K562 (cell line): ENCODE measurements at regions not wholly inside any gene's neighbourhood (a gene's known extent, or its start where the extent isn't known, plus 50 kb on each side); places are given as distances from the start of the nearest gene placed in this dataset.

Experiments
- ATAC-seq: fragments of 200-7000 bp; cut with Tn5 transposase; 3 replicates; pipeline ENCODE4 v1.9.1; 2020; ENCODE audit warnings: moderate library complexity
- BruUV-seq: library from RNA; stranded (reverse); fragments of 400-500 nt; replicated peaks from 2 replicates; lab custom pipeline; 2021; lab: Mats Ljungman, UMichigan
- CTCF ChIA-PET: fragments of 300-600 bp; formaldehyde crosslinking; extraction: SDS; loops from one replicate; lab custom pipeline; 2021; ENCODE audit warnings: low intra/inter-chr PET ratio; lab: Yijun Ruan, JAX
- POLR2A ChIA-PET: fragments of 300-600, 350-650 bp; sonication (Branson Sonifier 250); formaldehyde crosslinking; extraction: SDS; loops from one replicate; lab custom pipeline; 2021; ENCODE audit warnings: antibody characterized with exemption, inconsistent platforms; lab: Yijun Ruan, JAX
- DNase-seq, 4 experiments: peaks; one replicate each; pipeline versions ENCODE4 v3.0.0 to v3.0.0-alpha.2; 2011 to 2018; ENCODE audit warnings: low spot score in 3 of 4, mixed read lengths in 3 of 4; ENCODE audit errors: extremely low read depth in 1 of 4
- FAIRE-seq: peaks from 2 replicates; lab custom pipeline; 2011; peaks lifted over from hg19 to GRCh38; lab: Jason Lieb, UNC
- H2AFZ ChIP-seq: 2 replicates; pipeline ENCODE4 v1.6.0; 2011; ENCODE audit warnings: low read depth, low read length, control low read depth, inconsistent platforms
- H3K27ac ChIP-seq: fragments of 200-600 bp; 3 replicates; pipeline ENCODE4 v1.8.0; 2011; ENCODE audit warnings: low read depth, mild to moderate bottlenecking, control low read depth, inconsistent platforms, low read length, moderate library complexity, mixed read lengths; ENCODE audit errors: extremely low read depth
- H3K27me3 ChIP-seq, 2 experiments: fragments of 300-600 bp in 1 of 2; 2 replicates in 1 of 2; 3 replicates in 1 of 2; pipeline versions ENCODE4 v1.6.0 to v1.8.0; 2011; ENCODE audit warnings: inconsistent platforms in 2 of 2, low read length in 2 of 2, mild to moderate bottlenecking in 1 of 2, mixed read lengths in 1 of 2, moderate library complexity in 1 of 2; ENCODE audit not compliant: control insufficient read depth in 2 of 2, insufficient read depth in 2 of 2
- H3K36me3 ChIP-seq: fragments of 300-600 bp; 3 replicates; pipeline ENCODE4 v1.8.0; 2011; ENCODE audit warnings: mild to moderate bottlenecking, low read length, inconsistent platforms; ENCODE audit not compliant: control insufficient read depth, insufficient read depth
- H3K4me1 ChIP-seq, 2 experiments: fragments of 200-600 bp in 1 of 2; replicated peaks in 1 of 2; 2 replicates in 1 of 2; 3 replicates in 1 of 2; pipeline versions ENCODE4 v1.5.1 to v1.8.0; 2011; ENCODE audit warnings: inconsistent platforms in 2 of 2, low read length in 2 of 2, mild to moderate bottlenecking in 1 of 2, mixed read lengths in 1 of 2, moderate library complexity in 1 of 2; ENCODE audit not compliant: control insufficient read depth in 2 of 2, insufficient read depth in 2 of 2
- H3K4me2 ChIP-seq: 2 replicates; pipeline ENCODE4 v1.6.1; 2011; ENCODE audit warnings: low read length, control low read depth, inconsistent platforms, mixed read lengths; ENCODE audit not compliant: insufficient read depth
- H3K4me3 ChIP-seq: fragments of 200-600 bp; sonication (generic), shearing (Covaris generic); 2 replicates; pipeline ENCODE4 v1.5.1; 2016; ENCODE audit warnings: control low read depth, inconsistent platforms
- H3K79me2 ChIP-seq: fragments of 200-600 bp; 3 replicates; pipeline ENCODE4 v1.8.0; 2011; ENCODE audit warnings: low read length, inconsistent platforms; ENCODE audit not compliant: control insufficient read depth, insufficient read depth
- H3K9ac ChIP-seq, 2 experiments: 2 replicates each; pipeline versions ENCODE4 v1.6.0 to v1.6.1; 2011; ENCODE audit warnings: low read depth in 2 of 2, low read length in 2 of 2, control low read depth in 1 of 2, inconsistent platforms in 1 of 2, mild to moderate bottlenecking in 1 of 2, mixed read lengths in 1 of 2; ENCODE audit not compliant: insufficient read depth in 1 of 2
- H3K9me1 ChIP-seq: one replicate; pipeline ENCODE4 v1.6.0; 2011; ENCODE audit warnings: inconsistent platforms, mild to moderate bottlenecking, low read length, moderate library complexity; ENCODE audit not compliant: control insufficient read depth, insufficient read depth
- H3K9me3 ChIP-seq: replicated peaks from 2 replicates; pipeline ENCODE4 v1.5.1; 2011; ENCODE audit warnings: low read depth, low read length, inconsistent platforms; ENCODE audit not compliant: control insufficient read depth, insufficient read depth
- H4K20me1 ChIP-seq: replicated peaks from 2 replicates; pipeline ENCODE4 v1.6.1; 2011; ENCODE audit warnings: low read length, inconsistent platforms, mixed read lengths; ENCODE audit not compliant: control insufficient read depth, insufficient read depth
- ATF4 ChIP-seq: fragments of 450-650 bp; formaldehyde crosslinking; IDR thresholded peaks from 2 replicates; pipeline ENCODE4 v1.4.0; 2022; ENCODE audit warnings: mild to moderate bottlenecking, moderate library complexity
- CREM ChIP-seq: IDR thresholded peaks from 2 replicates; pipeline ENCODE4 v1.6.1; 2014; ENCODE audit warnings: antibody characterized with exemption, low read depth
- ESRRA ChIP-seq: fragments of 450-650 bp; IDR thresholded peaks from 2 replicates; pipeline ENCODE4 v1.6.1; 2014; ENCODE audit warnings: low read depth, mild to moderate bottlenecking, moderate library complexity, borderline replicate concordance
- NCOR1 ChIP-seq: fragments of 450-650 bp; IDR thresholded peaks from 2 replicates; pipeline ENCODE4 v1.6.1; 2016; ENCODE audit warnings: mild to moderate bottlenecking, moderate library complexity
- POLR2B ChIP-seq: fragments of 450-650 bp; IDR thresholded peaks from 2 replicates; pipeline ENCODE4 v1.6.1; 2018; ENCODE audit warnings: low read depth; ENCODE audit not compliant: partially characterized antibody
- RBM15 ChIP-seq: fragments of 200-400 bp; formaldehyde crosslinking; IDR thresholded peaks from 2 replicates; pipeline ENCODE4 v1.6.1; 2018; ENCODE audit warnings: mild to moderate bottlenecking, low read length, moderate library complexity; ENCODE audit not compliant: insufficient read depth
- RREB1 ChIP-seq: fragments of 250-450 bp; sonication (Bioruptor Pico); IDR thresholded peaks from 2 replicates; pipeline ENCODE4 v1.4.0; 2020
- TARDBP ChIP-seq: fragments of 450-650 bp; IDR thresholded peaks from 2 replicates; pipeline ENCODE4 v1.6.1; 2016
- XRCC5 ChIP-seq: fragments of 200-400 bp; formaldehyde crosslinking; IDR thresholded peaks from 2 replicates; pipeline ENCODE4 v1.6.1; 2017; ENCODE audit warnings: low read depth, mild to moderate bottlenecking, low read length
- ZNF253 ChIP-seq: fragments of 250-450 bp; sonication (Bioruptor Pico); conservative IDR thresholded peaks from 2 replicates; pipeline ENCODE4 v1.6.1; 2021; ENCODE audit warnings: mild to moderate bottlenecking
- ZNF41 ChIP-seq: fragments of 250-450 bp; sonication (Bioruptor Pico); conservative IDR thresholded peaks from 2 replicates; pipeline ENCODE4 v1.4.0; 2020; ENCODE audit warnings: mild to moderate bottlenecking
- WGBS: fragments of 100-300 bp; shearing (Covaris generic); methylation state at CpG from one replicate; pipeline ENCODE4 v1.1.6; 2016; ENCODE audit warnings: low coverage, mixed read lengths; ENCODE audit not compliant: insufficient coverage; ENCODE audit errors: missing lambda C conversion rate; 5-methylcytosine and 5-hydroxymethylcytosine counted together
- in situ Hi-C: fragments of 300-500 bp; cut with MboI; formaldehyde crosslinking; loops from 4 replicates; pipeline ENCODE4 v1.15.0; 2018; ENCODE audit warnings: inconsistent platforms, mixed read lengths
- intact Hi-C: fragments of 100-400 bp; cut with micrococcal nuclease; formaldehyde crosslinking; loops from 2 replicates; pipeline ENCODE4 v1.14.2; 2022
- TF ChIP-seq, protein P1 (sequence below), 2 experiments: fragments of 200-800 bp in 1 of 2; sonication (Bioruptor generic) in 1 of 2; sonication (generic) in 1 of 2; formaldehyde crosslinking in 1 of 2; IDR thresholded peaks in 1 of 2; conservative IDR thresholded peaks in 1 of 2; 2 replicates each; pipeline versions ENCODE4 v1.5.0 to v1.6.1; 2016 to 2020; ENCODE audit warnings: missing compliant biosample characterization in 1 of 2, missing genetic modification characterization in 1 of 2, missing genetic modification reagents in 1 of 2
- TF ChIP-seq, protein P2 (sequence below), 2 experiments: IDR thresholded peaks; 2 replicates each; pipeline ENCODE4 v1.6.1; 2012; ENCODE audit warnings: improper control_type of control experiment in 2 of 2, low read depth in 2 of 2, low read length in 2 of 2, borderline replicate concordance in 1 of 2

DNA sequence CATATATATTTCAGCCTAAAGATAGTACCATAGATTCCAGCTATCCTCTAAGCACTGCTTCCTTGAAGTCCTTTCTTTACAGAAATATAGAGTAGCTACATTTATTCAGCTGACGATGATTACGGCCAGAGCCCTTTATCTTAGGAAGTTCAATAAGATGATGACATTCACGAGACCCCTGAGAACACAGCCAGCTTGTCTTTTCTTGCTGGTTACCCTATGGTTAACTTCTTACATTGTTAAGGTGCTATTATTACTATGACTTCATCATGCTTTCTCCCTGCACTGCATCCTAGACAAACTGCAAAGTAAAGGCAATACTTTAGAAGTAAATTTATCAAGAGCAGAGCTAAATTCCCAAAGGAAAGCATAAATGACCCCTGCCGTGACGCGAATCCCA, 214.4 kb upstream of the LRFN5 start:
- H4K20me1 ChIP-seq: no peaks in the 10 kb centered on the region
- H3K4me3 ChIP-seq: no peak overlapping the region
- ATAC-seq (no peak), DNase-seq (no peak), FAIRE-seq (no peak)
- H3K9me1 ChIP-seq: no peaks in the 10 kb centered on the region
- H3K79me2 ChIP-seq: no peaks in the 10 kb centered on the region
- CTCF ChIA-PET: no interaction called here
- no peaks in the 10 kb centered on the region for H3K9me3 ChIP-seq
- 0% methylated on average over 6 of the region's 6 CpGs for WGBS
- H3K9ac ChIP-seq: no peak overlapping the region
- POLR2A ChIA-PET: no interaction called here
- in situ Hi-C loops (no loop called here), intact Hi-C loops (no loop called here)
- H3K27me3 ChIP-seq: no peaks in the 10 kb centered on the region
- no TSS peak for BruUV-seq
- H3K4me1 ChIP-seq: no peaks in the 10 kb centered on the region
- no peak overlapping the region for H3K4me2 ChIP-seq
- H2AFZ ChIP-seq: no peak overlapping the region
- no peaks in the 10 kb centered on the region for H3K36me3 ChIP-seq
- no peak overlapping the region for H3K27ac ChIP-seq
- TF ChIP-seq XRCC5 (no peak), ZNF41 (CRISPR knock-in tag) (no peak), POLR2B (no peak), TARDBP (no peak), ESRRA (no peak), NCOR1 (no peak), RBM15 (no peak), ZNF253 (CRISPR knock-in tag) (no peak), ATF4 (no peak), CREM (no peak), RREB1 (CRISPR knock-in tag) (no peak)
- TF ChIP-seq, protein P1, sequence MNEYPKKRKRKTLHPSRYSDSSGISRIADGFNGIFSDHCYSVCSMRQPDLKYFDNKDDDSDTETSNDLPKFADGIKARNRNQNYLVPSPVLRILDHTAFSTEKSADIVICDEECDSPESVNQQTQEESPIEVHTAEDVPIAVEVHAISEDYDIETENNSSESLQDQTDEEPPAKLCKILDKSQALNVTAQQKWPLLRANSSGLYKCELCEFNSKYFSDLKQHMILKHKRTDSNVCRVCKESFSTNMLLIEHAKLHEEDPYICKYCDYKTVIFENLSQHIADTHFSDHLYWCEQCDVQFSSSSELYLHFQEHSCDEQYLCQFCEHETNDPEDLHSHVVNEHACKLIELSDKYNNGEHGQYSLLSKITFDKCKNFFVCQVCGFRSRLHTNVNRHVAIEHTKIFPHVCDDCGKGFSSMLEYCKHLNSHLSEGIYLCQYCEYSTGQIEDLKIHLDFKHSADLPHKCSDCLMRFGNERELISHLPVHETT (CRISPR knock-in tag; conservative IDR thresholded peaks at IDR 0.05 in 1 of 2, IDR thresholded peaks at IDR 0.05 in 1 of 2): no peak
- TF ChIP-seq, protein P2, sequence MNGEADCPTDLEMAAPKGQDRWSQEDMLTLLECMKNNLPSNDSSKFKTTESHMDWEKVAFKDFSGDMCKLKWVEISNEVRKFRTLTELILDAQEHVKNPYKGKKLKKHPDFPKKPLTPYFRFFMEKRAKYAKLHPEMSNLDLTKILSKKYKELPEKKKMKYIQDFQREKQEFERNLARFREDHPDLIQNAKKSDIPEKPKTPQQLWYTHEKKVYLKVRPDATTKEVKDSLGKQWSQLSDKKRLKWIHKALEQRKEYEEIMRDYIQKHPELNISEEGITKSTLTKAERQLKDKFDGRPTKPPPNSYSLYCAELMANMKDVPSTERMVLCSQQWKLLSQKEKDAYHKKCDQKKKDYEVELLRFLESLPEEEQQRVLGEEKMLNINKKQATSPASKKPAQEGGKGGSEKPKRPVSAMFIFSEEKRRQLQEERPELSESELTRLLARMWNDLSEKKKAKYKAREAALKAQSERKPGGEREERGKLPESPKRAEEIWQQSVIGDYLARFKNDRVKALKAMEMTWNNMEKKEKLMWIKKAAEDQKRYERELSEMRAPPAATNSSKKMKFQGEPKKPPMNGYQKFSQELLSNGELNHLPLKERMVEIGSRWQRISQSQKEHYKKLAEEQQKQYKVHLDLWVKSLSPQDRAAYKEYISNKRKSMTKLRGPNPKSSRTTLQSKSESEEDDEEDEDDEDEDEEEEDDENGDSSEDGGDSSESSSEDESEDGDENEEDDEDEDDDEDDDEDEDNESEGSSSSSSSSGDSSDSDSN (IDR thresholded peaks at IDR 0.05; ENCODE audit: borderline replicate concordance in 1 of 2, low read depth in 2 of 2, low read length in 2 of 2): no peak
